ENCODE measurements at regions not wholly inside any gene's neighbourhood (a gene's known extent, or its start where the extent isn't known, plus 50 kb on each side); places are given as distances from the start of the nearest gene placed in this dataset.
A peak's percentile ranks its signal among the peaks of the same experiment; 100 is the strongest.

GRCh38 chr17:70897446-70897845, 728.1 kb downstream of the KCNJ2 start:
- Histone ChIP-seq H3K14ac (ENCODE audit: insufficient read length) (no peak overlapping the region), H3K9ac (replicated peaks in 1 of 4; ENCODE audit: extremely low read depth in 1 of 4, low read depth in 3 of 4, low read length in 3 of 4) (no peak overlapping the region), H3K23me2 (ENCODE audit: low read depth, low read length) (no peaks in the 10 kb centered on the region), H4K5ac (ENCODE audit: insufficient read length, low read depth, low read length) (no peak overlapping the region), H3K4ac (replicated peaks; ENCODE audit: insufficient read length, low read depth, low read length) (no peak overlapping the region), H2AFZ (ENCODE audit: low read length) (no peak overlapping the region), H4K8ac (ENCODE audit: extremely low read depth, insufficient read depth, low read length) (no peak overlapping the region), H3K56ac (replicated peaks; ENCODE audit: insufficient read length, low read depth, low read length) (no peak overlapping the region), H3K27me3 (replicated peaks in 1 of 4; ENCODE audit: control insufficient read depth in 3 of 4, extremely low read depth in 1 of 4, insufficient read depth in 3 of 4, low read length in 3 of 4) (no peaks in the 10 kb centered on the region), H3K18ac (ENCODE audit: extremely low read depth, low read length) (no peak overlapping the region), H3K9me3 (ENCODE audit: insufficient read depth in 2 of 2, low read depth in 1 of 2, low read length in 1 of 2) (peaks cover 7 to 13% of the 10 kb centered on the region in 2 experiments; a peak in 3 of 4 replicates), H3K4me1 (replicated peaks in 1 of 4; ENCODE audit: control insufficient read depth in 3 of 4, insufficient read depth in 4 of 4, low read length in 3 of 4) (peaks cover 0 to 2% (median under 1%) of the 10 kb centered on the region in 4 experiments; a peak in 4 of 7 replicates), H3K27ac (ENCODE audit: low read depth, low read length) (no peak overlapping the region), H2BK5ac (ENCODE audit: low read depth, low read length) (no peak overlapping the region), H2AK5ac (ENCODE audit: low read depth, low read length) (no peak overlapping the region), H2BK120ac (replicated peaks; ENCODE audit: low read depth, low read length) (no peak overlapping the region), H4K91ac (replicated peaks; ENCODE audit: insufficient read length, low read length) (no peak overlapping the region), H2BK20ac (ENCODE audit: low read length) (no peak overlapping the region), H3K4me3 (ENCODE audit: extremely low read depth in 1 of 4, insufficient read depth in 2 of 4, low read depth in 3 of 4, low read length in 4 of 4) (peak overlapping the region in 2 of 4 experiments; percentile 7 to 15; a peak in 3 of 8 replicates), H3K36me3 (ENCODE audit: control insufficient read depth in 2 of 4, insufficient read depth in 4 of 4, low read length in 3 of 4) (no peaks in the 10 kb centered on the region), H3K23ac (ENCODE audit: insufficient read length) (no peak overlapping the region), H2BK12ac (ENCODE audit: low read depth, low read length) (no peak overlapping the region), H4K20me1 (replicated peaks in 1 of 2; ENCODE audit: control insufficient read depth in 1 of 2, insufficient read depth in 2 of 2, low read length in 2 of 2) (no peaks in the 10 kb centered on the region), H3K79me2 (ENCODE audit: control insufficient read depth in 1 of 2, insufficient read depth in 2 of 2, low read length in 2 of 2) (no peaks in the 10 kb centered on the region), H3K4me2 (ENCODE audit: insufficient read depth in 1 of 2, low read depth in 2 of 2, low read length in 2 of 2) (peak overlapping the region in 1 of 2 experiments; percentile 27; a peak in 2 of 4 replicates), H2BK15ac (ENCODE audit: low read length) (no peak overlapping the region), H3K79me1 (ENCODE audit: low read depth, low read length) (no peaks in the 10 kb centered on the region)
- ChIA-PET POLR2A (ENCODE audit: partially characterized antibody) (no interaction called here), CTCF (ENCODE audit: partially characterized antibody) (interaction anchor here (0.6 kb wide), 1 partner anchor 23 kb away, joined by 3 read pairs; no protein-coding TSS in a partner anchor)
- no peak for DNase-seq (ENCODE audit: low read depth in 1 of 2, low spot score in 2 of 2)
- FAIRE-seq: no peak
- TF ChIP-seq RBBP5 (IDR thresholded peaks at IDR 0.05; ENCODE audit: borderline replicate concordance, low read depth, low read length): no peak
